ENCODE measurements at regions not wholly inside any gene's neighbourhood (a gene's known extent, or its start where the extent isn't known, plus 50 kb on each side); places are given as distances from the start of the nearest gene placed in this dataset.
"Not testable (repeated sequence)": the region's sequence is repeated elsewhere in the genome, so short reads cannot be mapped to it uniquely, and the experiment has no call there.

DNA sequence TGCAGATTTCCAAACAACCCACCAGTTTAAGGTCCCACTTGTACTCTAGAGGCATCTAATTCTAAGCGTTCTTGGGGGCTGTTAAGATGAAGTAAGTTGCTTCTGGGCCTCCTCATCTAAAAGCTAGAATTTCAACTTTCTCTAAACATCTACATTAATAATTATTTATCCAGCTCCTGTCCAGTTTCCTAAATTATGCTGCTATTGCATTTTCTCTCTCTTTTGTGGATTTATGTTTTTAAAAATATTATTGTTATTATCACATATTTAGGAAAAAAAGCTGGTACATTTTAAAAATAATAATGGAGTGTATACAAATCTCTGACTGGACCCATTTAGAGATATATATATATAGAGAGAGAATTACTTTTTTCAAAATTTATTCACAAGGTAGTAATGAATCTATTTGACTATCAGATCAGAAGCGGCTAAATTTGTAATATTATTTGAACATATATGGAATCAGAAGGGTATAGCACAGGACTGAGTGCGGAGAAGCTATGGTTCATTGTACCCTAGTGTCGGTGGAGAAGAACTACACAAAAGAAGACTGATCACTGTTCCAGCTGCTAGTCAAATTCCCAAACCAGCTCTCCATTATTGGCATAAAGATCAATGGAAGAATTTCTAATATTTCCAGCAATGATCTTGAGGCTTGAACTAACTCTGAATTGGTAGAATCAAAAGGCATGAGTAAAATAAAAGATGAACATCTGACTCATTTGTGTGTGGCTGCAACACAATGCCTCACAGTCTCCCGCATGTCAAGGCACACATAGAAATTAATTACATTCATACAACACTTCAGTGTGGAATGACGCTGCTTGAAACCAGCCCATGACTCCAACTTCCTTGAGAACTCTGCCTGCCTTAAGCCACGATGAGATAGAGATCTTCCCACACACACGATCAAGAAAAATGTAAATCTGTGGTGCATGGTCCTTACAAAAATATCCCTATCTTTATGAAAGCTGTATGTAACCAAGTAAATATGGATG is 433.4 kb upstream of the OR4E1 start:
- Histone ChIP-seq H3K9me3 (no peaks in the 10 kb centered on the region), H3K4me1 (no peaks in the 10 kb centered on the region), H3K27me3 (replicated peaks in 1 of 7) (peaks cover 0 to 13% (median 0%) of the 10 kb centered on the region in 7 donors), H3K27ac (no peak overlapping the region), H3K4me3 (no peak overlapping the region), H3K36me3 (no peaks in the 10 kb centered on the region)
- DNase-seq: no peak
- intact Hi-C loops (cut with DNase I; ENCODE audit: low total_unique reads): no loop called here
- TF ChIP-seq POLR2AphosphoS5 (IDR thresholded peaks at IDR 0.05) (no peak), POLR2A (IDR thresholded peaks at IDR 0.05) (no peak)
- TF ChIP-seq, protein P1, sequence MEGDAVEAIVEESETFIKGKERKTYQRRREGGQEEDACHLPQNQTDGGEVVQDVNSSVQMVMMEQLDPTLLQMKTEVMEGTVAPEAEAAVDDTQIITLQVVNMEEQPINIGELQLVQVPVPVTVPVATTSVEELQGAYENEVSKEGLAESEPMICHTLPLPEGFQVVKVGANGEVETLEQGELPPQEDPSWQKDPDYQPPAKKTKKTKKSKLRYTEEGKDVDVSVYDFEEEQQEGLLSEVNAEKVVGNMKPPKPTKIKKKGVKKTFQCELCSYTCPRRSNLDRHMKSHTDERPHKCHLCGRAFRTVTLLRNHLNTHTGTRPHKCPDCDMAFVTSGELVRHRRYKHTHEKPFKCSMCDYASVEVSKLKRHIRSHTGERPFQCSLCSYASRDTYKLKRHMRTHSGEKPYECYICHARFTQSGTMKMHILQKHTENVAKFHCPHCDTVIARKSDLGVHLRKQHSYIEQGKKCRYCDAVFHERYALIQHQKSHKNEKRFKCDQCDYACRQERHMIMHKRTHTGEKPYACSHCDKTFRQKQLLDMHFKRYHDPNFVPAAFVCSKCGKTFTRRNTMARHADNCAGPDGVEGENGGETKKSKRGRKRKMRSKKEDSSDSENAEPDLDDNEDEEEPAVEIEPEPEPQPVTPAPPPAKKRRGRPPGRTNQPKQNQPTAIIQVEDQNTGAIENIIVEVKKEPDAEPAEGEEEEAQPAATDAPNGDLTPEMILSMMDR (IDR thresholded peaks at IDR 0.05 in 8 of 11, conservative IDR thresholded peaks at IDR 0.05 in 3 of 11): no peak
- WGBS, 5 donors: 59 to 67% (median 63%) methylated on average over 8 of the region's 8 CpGs

DNA sequence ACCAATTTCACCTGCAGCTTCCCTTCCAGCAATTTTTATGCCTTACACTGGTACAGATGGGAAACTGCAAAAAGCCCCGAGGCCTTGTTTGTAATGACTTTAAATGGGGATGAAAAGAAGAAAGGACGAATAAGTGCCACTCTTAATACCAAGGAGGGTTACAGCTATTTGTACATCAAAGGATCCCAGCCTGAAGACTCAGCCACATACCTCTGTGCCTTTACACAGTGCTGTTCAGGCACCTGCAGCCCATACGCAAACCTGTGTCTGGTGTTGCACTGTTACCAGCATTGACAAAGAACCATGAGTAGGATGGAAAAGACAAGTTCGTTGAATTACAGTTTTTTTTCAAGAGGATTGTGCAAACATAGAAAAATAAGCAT is 432.0 kb upstream of the OR4E1 start:
- H3K27me3 ChIP-seq (replicated peaks in 1 of 7): peaks cover 0 to 8% (median 0%) of the 10 kb centered on the region in 7 donors
- H3K27ac ChIP-seq: no peak overlapping the region
- TF ChIP-seq POLR2A (IDR thresholded peaks at IDR 0.05) (no peak), POLR2AphosphoS5 (IDR thresholded peaks at IDR 0.05) (no peak)
- TF ChIP-seq, protein P1 (IDR thresholded peaks at IDR 0.05 in 8 of 11, conservative IDR thresholded peaks at IDR 0.05 in 3 of 11): no peak
- H3K36me3 ChIP-seq: no peaks in the 10 kb centered on the region
- no peak overlapping the region for H3K4me3 ChIP-seq
- no peaks in the 10 kb centered on the region for H3K9me3 ChIP-seq
- no peaks in the 10 kb centered on the region for H3K4me1 ChIP-seq
- DNase-seq: no peak
- intact Hi-C loops (cut with DNase I; ENCODE audit: low total_unique reads): no loop called here
- WGBS, 5 donors: 68 to 78% (median 76%) methylated on average over 4 of the region's 4 CpGs

DNA sequence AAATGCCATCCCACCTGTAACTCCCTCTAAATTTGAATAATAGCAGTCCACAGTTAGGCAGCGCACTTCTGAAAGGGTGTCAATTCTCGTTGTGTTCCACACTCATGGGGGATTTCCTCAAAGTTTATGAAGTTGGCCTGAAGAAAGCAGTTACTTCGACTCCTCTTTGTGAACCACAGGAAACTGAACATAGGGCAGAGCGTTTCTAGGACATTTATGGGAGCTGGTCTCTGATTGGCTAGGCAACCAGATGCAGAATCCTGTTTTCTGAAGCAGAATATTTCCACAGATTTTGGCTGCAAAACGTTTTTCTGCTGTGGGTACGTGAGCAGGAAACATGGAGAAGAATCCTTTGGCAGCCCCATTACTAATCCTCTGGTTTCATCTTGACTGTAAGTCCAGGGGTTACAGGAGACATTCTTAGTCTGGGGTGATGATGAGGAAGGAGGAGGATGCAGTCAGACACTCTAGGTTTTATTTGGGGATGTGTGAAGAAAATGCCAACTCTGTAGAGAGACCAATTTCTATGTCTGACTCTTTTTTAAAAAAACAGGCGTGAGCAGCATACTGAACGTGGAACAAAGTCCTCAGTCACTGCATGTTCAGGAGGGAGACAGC is 431.5 kb upstream of the OR4E1 start:
- TF ChIP-seq, protein P1 (IDR thresholded peaks at IDR 0.05 in 8 of 11, conservative IDR thresholded peaks at IDR 0.05 in 3 of 11): no peak
- TF ChIP-seq POLR2A (IDR thresholded peaks at IDR 0.05): no peak
- TF ChIP-seq POLR2AphosphoS5 (IDR thresholded peaks at IDR 0.05): no peak
- DNase-seq: no peak
- H3K4me3 ChIP-seq: no peak overlapping the region
- 34 to 36% (median 35%) methylated on average over 8 of the region's 8 CpGs for WGBS, 5 donors
- H3K27me3 ChIP-seq (replicated peaks in 1 of 7): peaks cover 0 to 8% (median 0%) of the 10 kb centered on the region in 7 donors
- H3K9me3 ChIP-seq: no peaks in the 10 kb centered on the region
- intact Hi-C loops (cut with DNase I; ENCODE audit: low total_unique reads): no loop called here
- no peaks in the 10 kb centered on the region for H3K36me3 ChIP-seq
- no peaks in the 10 kb centered on the region for H3K4me1 ChIP-seq
- no peak overlapping the region for H3K27ac ChIP-seq

DNA sequence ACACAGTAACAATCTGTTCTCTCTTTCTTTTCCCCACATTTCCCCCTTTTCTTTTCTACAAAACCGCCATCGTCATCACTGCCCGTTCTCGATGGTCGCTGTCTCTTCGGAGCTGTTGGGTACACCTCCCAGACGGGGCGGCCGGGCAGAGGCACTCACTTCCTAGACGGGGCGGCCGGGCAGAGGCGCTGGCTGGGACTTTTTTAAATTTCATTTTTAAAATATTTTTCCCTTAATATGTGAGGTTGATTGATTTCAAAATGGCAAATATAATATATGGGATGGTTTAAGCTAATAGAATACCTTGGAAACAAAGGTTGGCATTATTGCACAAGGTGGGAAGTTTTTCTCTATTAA is 427.1 kb upstream of the OR4E1 start:
- H3K27ac ChIP-seq; H3K27me3 ChIP-seq (replicated peaks in 1 of 7); DNase-seq; H3K9me3 ChIP-seq; H3K36me3 ChIP-seq; intact Hi-C loops (cut with DNase I; ENCODE audit: low total_unique reads); H3K4me1 ChIP-seq; H3K4me3 ChIP-seq: not testable (repeated sequence)
- 92 to 96% (median 94%) methylated on average over 13 of the region's 13 CpGs for WGBS, 5 donors
